C4-2B (cell line): ENCODE measurements at regions not wholly inside any gene's neighbourhood (a gene's known extent, or its start where the extent isn't known, plus 50 kb on each side); places are given as distances from the start of the nearest gene placed in this dataset.

ENCODE experiments used
- CTCF ChIP-seq: fragments of 450-650 bp; conservative IDR thresholded peaks from 2 replicates; pipeline ENCODE4 v1.5.1; 2017; ENCODE audit warnings: mild to moderate bottlenecking
- ZFX ChIP-seq: fragments of 450-650 bp; IDR thresholded peaks from 2 replicates; pipeline ENCODE4 v1.6.1; 2017

- TF ChIP-seq CTCF, result no peak
- TF ChIP-seq ZFX, result no peak
Measured at GRCh38 chr11:71179877-71180605, 72.3 kb downstream of the SHANK2 start.
